GM18498 (cell line): ENCODE measurements at regions not wholly inside any gene's neighbourhood (a gene's known extent, or its start where the extent isn't known, plus 50 kb on each side); places are given as distances from the start of the nearest gene placed in this dataset.

ENCODE experiments used
- ATAC-seq: cut with Tn5 transposase; IDR thresholded peaks from one replicate; pipeline ENCODE4 v1.9.1; 2021; ENCODE audit warnings: mild to moderate bottlenecking, moderate library complexity; ENCODE audit not compliant: unreplicated experiment

GRCh38 chr5:164184158-164184557 is 678.7 kb downstream of the MAT2B start:
- no peak for ATAC-seq

GRCh38 chr5:164185000-164185399 is 679.6 kb downstream of the MAT2B start:
- ATAC-seq, result no peak

- no peak for ATAC-seq
These were observed 681.1 kb downstream of the MAT2B start for GRCh38 chr5:164186550-164186949.

- ATAC-seq, result no peak
These were observed 682.4 kb downstream of the MAT2B start for GRCh38 chr5:164187785-164188184.

- no peak for ATAC-seq
These were observed 683.3 kb downstream of the MAT2B start for GRCh38 chr5:164188733-164189148.

- no peak for ATAC-seq
These were observed 685.8 kb downstream of the MAT2B start for GRCh38 chr5:164191240-164191639.

GRCh38 chr5:164202338-164202737 is 696.9 kb downstream of the MAT2B start:
- ATAC-seq, result no peak

- ATAC-seq, result no peak
These were observed 698.3 kb downstream of the MAT2B start for GRCh38 chr5:164203581-164204225.

GRCh38 chr5:164204338-164204946 is 699.0 kb downstream of the MAT2B start:
- no peak for ATAC-seq

- no peak for ATAC-seq
These were observed 700.8 kb downstream of the MAT2B start for GRCh38 chr5:164206196-164206595.

GRCh38 chr5:164207646-164208045 is 702.2 kb downstream of the MAT2B start:
- ATAC-seq, result no peak

- ATAC-seq, result no peak
These were observed 705.1 kb downstream of the MAT2B start for GRCh38 chr5:164210491-164210890.

- ATAC-seq, result no peak
These were observed 709.3 kb downstream of the MAT2B start for GRCh38 chr5:164214698-164215097.

GRCh38 chr5:164217464-164217863 is 712.0 kb downstream of the MAT2B start:
- ATAC-seq, result no peak

GRCh38 chr5:164220522-164220921 is 715.1 kb downstream of the MAT2B start:
- ATAC-seq, result no peak

- ATAC-seq, result no peak
These were observed 718.8 kb downstream of the MAT2B start for GRCh38 chr5:164224236-164224635.

- ATAC-seq, result no peak
These were observed 719.4 kb downstream of the MAT2B start for GRCh38 chr5:164224772-164225171.

- ATAC-seq, result no peak
These were observed 724.9 kb downstream of the MAT2B start for GRCh38 chr5:164230341-164230740.

- no peak for ATAC-seq
These were observed 728.4 kb downstream of the MAT2B start for GRCh38 chr5:164233791-164234190.

- ATAC-seq, result no peak
These were observed 728.9 kb downstream of the MAT2B start for GRCh38 chr5:164234321-164234720.

- ATAC-seq, result no peak
These were observed 730.0 kb downstream of the MAT2B start for GRCh38 chr5:164235300-164235891.

- no peak for ATAC-seq
These were observed 732.1 kb downstream of the MAT2B start for GRCh38 chr5:164237486-164237885.
